Loucy (cell line): ENCODE measurements at regions not wholly inside any gene's neighbourhood (a gene's known extent, or its start where the extent isn't known, plus 50 kb on each side); places are given as distances from the start of the nearest gene placed in this dataset.

ENCODE experiments used
- EZH2phosphoT487 ChIP-seq: fragments of 200-600 bp; IDR thresholded peaks from 2 replicates; pipeline ENCODE4 v1.6.1; 2018; ENCODE audit warnings: antibody characterized with exemption, mild to moderate bottlenecking, moderate library complexity, borderline replicate concordance
- TF ChIP-seq, protein P1 (sequence below): fragments of 200-600 bp; sonication (generic); conservative IDR thresholded peaks from 2 replicates; pipeline ENCODE4 v1.5.1; 2014; ENCODE audit warnings: mild to moderate bottlenecking, antibody characterized with exemption, low read length

DNA sequence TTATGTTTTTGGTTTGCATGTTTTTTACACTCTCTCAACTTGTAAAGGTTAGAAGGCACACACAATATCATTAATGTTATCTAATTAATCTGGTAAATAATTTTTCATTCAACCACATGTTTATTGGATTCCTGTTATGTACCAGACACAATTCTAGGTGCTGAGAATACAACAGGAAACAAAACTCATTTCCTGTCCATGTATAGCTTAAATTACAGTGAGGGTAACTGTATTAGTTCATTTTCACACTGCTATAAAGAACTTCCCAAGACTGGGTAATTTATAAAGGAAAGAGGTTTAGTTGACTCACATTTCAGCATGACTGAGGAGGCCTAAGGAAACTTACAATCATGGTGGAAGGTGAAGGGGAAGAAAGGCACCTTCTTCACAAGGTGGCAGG is 270.5 kb downstream of the TRIB2 start:
- TF ChIP-seq, protein P1, sequence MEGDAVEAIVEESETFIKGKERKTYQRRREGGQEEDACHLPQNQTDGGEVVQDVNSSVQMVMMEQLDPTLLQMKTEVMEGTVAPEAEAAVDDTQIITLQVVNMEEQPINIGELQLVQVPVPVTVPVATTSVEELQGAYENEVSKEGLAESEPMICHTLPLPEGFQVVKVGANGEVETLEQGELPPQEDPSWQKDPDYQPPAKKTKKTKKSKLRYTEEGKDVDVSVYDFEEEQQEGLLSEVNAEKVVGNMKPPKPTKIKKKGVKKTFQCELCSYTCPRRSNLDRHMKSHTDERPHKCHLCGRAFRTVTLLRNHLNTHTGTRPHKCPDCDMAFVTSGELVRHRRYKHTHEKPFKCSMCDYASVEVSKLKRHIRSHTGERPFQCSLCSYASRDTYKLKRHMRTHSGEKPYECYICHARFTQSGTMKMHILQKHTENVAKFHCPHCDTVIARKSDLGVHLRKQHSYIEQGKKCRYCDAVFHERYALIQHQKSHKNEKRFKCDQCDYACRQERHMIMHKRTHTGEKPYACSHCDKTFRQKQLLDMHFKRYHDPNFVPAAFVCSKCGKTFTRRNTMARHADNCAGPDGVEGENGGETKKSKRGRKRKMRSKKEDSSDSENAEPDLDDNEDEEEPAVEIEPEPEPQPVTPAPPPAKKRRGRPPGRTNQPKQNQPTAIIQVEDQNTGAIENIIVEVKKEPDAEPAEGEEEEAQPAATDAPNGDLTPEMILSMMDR = no peak
- no peak for TF ChIP-seq EZH2phosphoT487
